HG03095 (cell line): ENCODE measurements at regions not wholly inside any gene's neighbourhood (a gene's known extent, or its start where the extent isn't known, plus 50 kb on each side); places are given as distances from the start of the nearest gene placed in this dataset.
"Not testable (repeated sequence)": the region's sequence is repeated elsewhere in the genome, so short reads cannot be mapped to it uniquely, and the experiment has no call there.

Experiments
- ATAC-seq: cut with Tn5 transposase; IDR thresholded peaks from one replicate; pipeline ENCODE4 v1.9.1; 2021; ENCODE audit warnings: moderate library complexity; ENCODE audit not compliant: unreplicated experiment

DNA sequence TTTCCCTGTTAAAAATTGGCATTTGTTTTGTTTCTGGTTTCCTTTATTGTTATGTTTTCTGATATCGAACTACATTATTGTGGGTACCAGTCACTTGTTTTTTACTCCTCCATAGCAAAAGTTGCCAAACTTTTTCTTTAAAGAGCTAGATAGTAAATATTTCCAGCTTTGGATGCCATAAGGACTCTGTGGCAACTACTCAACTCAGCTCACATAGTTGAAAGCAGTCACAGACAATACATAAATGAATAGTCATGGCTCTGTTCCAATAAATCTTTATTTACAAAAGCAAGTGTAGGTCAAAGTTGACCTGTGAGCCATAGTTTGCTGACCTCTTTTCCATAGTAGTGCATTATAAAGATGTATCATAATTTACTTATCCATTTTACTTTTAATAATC lies 305.0 kb downstream of the RASEF start:
- ATAC-seq: no peak

DNA sequence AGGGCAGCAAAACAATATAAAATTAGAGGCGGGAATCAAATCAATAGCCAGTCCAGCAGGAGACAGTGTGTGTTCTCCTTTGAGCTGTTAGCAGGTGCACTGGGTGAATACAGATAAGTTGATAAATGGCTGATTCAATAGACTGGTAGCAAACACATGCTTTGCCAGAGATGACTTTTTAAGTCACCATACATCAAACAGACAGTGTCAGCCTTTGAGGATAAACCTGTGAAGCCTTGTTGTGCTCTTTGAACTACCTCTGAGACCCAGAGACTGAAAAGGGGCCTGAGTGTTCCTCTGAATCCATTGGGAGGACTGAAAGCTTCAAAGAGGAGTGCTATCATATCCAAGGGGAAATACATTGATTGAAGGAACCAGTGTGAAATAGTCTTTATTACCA lies 301.9 kb downstream of the RASEF start:
- no peak for ATAC-seq

DNA sequence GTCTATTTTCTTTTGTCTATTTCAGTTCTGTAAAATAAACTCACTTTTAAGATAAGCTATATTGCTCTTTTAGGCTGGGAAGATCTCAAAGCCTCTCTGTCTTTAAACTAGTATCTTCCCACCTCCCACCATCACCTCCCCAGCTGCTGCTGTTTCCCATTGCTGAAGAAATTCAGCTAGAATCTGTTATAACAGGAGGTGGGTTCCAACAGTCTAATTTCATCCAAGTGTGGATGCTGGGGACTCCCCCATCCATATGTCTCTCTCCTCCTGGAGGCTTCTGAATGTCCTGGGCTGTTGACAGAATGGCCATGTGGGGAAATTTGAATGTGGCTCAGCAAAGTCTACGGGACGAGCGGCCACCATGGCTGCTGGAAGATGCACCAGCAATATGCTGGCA lies 301.0 kb downstream of the RASEF start:
- no peak for ATAC-seq

DNA sequence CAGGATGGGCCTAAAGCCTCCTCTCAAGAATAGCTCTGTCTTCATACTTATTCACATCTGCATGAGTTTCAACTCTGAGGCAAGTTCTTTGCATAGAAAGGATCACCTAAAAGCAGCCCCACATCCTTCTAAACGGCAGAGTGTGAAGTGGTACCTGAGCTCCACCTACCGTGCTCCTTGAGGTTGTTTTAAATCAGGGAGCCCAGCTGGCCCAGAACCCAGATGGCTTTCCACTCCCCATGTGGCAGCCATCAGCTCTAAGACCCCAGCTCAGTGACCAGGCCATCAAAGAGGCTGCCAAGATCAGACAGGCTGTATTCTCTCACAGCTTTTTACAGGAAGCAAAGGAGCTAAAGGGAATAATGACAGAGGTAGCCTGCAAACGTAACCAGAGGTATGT lies 299.3 kb downstream of the RASEF start:
- no peak for ATAC-seq

DNA sequence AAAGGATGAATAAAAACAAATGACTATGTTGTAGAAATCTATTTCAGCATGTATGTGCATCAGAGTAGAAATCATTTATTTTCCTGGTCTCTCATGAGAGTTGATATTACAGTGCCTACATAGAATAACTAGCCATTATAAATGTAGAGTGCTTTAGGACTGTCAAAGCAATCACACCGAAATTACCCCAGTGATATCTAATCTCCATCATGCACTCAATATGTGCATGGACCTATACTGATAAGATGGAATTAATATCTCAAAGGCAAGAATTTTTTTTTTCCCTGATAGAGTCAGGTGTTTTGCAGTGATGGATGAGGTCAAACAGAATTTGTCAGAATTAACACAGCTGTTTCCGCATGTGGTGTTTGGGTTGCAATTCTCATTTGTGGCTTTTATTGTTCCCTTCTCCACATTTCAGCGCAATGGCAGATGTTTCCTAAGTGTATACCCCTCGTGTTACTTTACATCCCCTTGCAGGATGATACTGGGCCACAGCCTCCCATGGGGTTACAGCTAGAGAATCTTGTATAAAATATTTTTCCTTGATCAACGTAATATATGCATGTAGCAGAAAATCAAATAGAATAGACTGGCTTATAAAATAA lies 298.8 kb downstream of the RASEF start:
- no peak for ATAC-seq

DNA sequence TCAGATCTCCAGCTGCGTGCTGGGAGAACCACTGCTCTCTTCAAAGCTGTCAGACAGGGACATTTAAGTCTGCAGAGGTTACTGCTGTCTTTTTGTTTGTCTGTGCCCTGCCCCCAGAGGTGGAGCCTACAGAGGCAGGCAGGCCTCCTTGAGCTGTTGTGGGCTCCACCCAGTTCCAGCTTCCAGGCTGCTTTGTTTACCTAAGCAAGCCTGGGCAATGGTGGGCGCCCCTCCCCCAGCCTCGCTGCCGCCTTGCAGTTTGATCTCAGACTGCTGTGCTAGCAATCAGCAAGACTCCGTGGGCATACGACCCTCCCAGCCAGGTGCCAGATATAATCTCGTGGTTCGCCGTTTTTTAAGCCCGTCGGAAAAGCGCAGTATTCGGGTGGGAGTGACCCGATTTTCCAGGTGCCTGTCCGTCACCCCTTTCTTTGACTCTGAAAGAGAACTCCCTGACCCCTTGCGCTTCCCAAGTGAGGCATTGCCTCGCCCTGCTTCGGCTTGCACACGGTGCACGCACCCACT lies 288.2 kb downstream of the RASEF start:
- ATAC-seq: not testable (repeated sequence)

DNA sequence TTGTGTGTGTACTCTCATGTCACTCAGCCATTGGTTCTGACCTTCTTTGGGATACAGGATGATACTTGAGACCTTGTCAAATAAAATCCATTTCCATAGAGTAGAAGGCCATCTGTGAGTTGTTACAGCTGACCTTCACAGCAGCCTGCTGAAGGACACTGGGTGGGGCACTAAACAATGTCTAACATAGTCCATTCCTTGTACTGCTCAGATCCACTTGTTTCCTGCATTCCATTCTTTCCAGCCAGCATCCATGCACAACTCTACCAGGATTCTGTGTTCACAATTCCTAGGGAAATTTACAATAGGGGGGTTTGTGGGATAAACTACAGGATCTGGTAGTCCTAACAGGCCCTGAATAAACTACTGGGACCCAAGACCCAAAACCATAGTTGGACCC lies 286.4 kb downstream of the RASEF start:
- no peak for ATAC-seq

DNA sequence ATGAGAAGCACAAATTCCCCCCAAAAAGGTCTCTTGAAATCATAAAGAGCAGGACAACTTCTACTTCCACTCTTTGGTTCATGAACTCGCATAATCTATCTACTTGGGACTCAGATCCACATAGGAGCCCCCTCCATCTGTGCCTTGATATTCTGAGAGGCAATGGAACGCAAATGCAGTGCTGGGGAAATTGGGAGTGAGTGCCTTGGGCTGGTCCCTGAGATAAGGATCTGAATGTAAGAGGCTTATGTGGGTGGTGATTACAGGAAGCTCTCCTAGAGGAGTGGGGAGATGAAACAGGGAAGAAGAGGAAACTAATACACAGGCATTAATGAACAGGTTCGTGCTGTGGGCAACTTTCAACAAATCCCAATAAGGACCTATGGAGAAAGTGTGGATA lies 285.6 kb downstream of the RASEF start:
- no peak for ATAC-seq

DNA sequence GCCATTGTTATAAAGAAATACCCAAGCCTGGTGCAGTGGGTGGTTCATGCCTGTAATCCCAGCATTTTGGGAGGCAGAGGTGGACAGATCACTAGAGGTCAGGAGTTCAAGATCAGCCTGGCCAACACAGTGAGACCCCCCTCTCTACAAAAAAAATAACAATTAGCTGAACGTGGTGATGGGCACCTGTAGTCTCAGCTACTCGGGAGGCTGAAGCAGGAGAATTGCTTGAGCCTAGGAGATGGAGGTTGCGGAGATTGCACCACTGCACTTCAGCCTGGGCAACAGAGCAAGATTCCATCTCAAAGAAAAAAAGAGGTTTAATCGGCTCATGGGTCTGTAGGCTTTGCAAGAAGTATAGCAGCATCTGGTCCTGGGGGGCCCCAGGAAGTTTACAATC lies 284.0 kb downstream of the RASEF start:
- not testable (repeated sequence) for ATAC-seq

DNA sequence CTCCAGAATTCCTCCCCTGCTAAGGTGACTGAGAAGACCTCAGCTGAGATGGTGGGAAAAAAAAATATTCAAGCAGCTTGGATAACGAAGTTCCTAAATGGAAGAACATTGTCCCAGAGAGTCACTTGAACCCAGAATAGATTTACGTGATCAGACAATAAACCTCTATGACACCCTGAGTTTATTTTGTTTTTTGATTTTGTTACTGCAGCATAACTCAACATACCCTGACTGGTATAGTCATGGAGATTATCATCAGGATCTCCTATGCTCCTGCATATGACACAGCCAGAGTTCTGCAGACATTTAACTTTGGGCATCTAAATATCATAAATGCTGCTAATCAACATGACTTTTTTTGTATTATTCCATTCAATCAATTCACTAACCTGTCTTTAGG lies 282.9 kb downstream of the RASEF start:
- ATAC-seq: no peak

DNA sequence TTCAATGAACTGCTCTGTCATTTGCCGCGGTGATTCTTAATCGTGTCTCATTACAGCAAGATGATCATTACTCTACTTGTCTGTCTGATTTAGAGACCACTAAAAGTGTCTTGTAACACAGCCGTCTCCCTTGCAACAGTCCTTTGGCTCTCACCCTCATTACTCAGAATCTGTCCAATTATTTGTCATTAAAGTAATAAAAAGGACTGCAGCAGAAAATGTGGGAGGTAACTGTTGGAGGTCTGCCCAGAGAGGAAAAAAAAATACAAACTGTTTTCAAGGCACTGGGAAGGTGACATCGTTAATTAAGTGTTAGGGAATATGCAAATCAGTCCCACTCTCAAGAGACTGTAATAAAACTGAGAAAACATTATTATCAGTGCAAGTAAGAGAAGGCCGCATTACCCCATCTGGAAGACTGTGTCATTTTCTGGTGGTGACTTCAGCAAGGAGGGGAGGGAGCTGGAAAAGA lies 281.0 kb downstream of the RASEF start:
- no peak for ATAC-seq

DNA sequence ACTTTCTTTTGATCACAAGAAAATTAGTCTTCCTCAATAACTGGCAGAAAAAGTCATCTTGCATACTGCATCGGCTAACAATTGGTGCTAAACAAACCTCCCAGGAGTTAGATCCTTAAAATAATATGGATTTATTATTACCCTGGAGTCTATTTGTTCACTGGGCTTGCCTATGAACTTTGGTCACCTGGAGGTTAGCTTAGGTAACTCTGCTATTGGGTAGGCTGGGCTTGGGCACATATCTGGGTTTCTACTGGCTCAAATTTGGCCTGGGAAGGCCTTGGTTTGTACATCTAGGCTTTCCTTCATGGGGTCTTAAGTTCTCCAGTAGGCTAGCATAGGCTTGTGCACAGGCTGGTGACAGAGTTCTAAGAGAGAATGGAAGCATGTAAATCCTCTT lies 279.9 kb downstream of the RASEF start:
- no peak for ATAC-seq

DNA sequence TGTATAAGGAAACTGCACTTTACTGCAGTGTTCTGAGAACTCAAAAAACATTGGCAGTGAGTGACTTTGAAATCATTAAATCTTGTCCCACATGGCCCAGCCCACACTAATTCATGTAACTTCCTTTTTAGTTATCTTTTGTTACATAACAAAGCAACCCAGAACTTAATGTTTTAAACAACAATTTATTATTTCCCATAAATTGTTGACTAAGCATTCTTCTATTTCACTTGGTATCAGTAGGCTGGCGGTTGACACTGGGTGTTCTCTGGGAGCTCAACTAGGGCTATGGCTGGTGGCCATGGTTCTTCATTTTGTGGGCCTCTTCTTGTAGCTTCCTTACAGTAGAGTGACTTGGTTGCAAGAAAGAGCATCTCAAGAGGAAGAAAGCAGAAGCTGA lies 278.4 kb downstream of the RASEF start:
- no peak for ATAC-seq

DNA sequence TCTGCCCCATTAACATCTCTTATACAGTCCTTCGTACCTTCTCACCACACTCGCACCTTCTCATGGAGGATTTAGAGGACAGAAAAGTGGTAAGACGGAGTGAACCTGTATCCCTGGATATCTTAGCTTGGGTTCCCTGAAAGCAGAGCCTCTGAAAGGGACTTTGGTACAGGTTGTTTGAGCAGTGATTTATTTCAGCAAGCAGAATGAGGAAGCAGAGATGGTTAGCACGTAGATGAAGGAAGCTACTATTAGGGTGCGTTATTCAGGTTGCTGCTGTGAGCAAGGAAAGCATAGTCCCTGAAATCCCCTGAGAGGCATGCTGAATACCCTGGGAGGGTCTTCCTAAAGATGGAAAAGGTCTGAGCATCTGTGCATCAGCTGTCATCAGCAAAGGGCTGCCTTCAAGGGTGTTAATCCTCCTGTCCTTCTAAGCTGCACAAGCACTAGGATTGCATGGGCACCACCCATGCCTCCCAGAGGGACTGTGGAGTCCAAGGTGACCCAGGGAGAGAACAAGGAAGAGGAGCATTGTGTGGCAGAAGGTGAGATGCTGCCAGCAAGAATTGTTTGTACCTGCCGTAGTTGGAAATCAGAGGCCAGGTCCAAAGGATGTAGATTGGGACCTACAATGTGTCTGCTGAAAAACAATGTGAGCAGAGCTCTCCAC lies 273.7 kb downstream of the RASEF start:
- ATAC-seq: no peak

DNA sequence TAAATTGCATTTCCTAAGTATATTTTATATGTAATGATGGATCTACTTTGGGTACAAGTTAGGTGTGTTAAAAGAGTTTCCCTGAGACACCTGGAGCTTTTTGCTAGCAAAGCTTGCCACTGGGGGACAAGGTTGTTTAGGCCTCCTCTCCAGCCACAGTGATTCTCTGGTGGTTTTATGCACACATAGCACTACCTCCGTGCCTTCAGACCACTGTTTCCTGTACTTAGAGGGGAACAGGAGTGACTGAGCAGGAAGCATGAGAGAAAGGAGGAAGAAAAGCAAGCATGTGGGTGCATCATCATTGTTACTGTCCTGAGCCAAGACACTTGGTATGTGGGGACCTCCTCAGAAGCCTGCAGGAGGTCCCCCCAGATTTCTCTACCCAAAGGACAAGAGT lies 272.1 kb downstream of the RASEF start:
- ATAC-seq: no peak

DNA sequence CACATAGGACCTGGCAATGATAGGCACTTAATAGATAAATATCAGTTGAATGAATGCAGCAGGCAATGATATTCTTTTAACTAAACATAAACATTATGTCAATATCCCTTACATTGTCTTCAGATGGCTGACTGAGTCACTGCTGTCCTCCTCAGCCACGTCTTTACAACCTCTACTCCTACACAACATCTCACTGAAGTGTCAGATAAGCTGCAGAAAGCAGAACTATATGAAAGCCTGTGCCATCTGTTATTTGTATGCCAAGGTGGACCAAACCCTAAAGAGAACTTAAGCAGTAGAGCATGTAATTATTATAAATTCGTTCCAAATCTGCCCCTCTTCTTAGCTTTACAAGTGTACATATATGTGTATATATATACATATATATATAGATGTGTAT lies 271.2 kb downstream of the RASEF start:
- ATAC-seq: no peak

DNA sequence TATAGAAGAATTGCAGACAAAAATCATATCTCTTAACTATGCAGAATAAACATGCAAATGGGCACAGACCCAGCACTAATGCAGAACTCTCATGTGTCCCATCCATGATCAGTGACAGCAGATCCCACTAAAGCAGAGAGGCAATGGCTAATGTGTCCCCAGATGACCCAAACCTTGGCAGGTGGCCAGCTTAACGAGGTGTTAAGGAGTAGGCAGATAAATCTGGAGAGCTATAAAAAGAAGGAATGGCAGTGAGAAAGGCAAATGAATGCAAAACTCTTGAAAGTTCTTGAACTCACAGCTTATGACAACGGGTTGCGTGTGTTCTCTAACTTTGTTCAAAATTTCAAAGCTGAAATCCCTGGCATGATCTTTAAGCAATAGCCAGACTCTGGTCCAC lies 265.4 kb downstream of the RASEF start:
- no peak for ATAC-seq

DNA sequence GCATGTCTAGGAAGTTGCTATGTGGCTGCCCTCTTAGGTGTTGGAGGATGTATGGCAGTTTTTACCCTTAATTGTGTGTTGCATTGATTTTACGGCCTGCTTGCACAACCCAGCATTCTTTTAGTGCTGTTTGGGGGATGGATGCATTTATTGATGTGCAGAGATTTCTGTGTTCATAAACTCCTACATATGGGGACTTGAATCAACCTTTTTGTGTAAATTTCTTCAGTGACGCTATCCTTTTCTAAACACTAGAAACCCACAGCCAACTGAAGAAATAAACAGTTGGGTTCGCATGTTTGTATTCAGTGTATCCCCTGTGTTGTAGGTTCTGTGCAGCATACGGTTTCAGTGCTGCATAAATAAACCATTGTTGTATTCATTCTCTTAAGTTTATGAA lies 263.7 kb downstream of the RASEF start:
- ATAC-seq: no peak

DNA sequence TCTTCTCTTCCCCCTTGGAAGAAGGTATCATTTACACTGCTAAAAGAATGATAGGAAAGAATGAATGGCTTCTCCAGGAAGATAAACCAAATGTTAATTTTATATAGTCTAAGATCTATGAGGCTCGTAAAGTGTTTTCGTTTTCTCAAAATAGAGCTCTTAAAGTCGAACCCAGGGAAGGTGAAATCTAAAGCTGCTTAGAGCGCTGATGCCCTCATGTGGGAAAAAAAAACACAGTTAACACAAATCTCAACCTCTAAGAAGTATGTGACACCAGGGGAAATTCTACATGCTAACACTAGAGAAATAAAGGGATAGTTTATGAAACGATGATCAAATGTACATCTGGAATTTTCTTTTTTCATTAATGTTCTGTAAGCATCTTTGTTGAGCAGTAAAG lies 257.9 kb downstream of the RASEF start:
- ATAC-seq: no peak

DNA sequence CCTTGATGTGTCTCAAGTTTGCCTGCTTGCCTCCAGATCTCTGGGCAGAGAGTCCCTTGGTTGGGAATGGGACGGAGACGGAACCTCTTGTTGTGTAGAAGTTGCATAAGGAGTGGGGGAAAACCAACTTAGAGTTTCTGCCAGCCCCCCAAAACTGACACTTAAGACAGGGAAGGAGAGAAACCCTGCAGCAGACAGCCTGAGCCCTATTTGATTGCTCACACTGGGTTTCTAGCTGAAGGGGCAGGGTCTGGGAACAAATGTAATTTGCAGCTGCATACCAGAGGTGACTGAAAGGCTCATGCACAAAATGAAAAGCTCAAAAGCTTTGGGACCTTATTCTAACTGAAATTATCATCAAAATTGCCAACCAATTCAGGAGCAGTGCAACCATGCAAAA lies 254.5 kb downstream of the RASEF start:
- ATAC-seq: no peak

DNA sequence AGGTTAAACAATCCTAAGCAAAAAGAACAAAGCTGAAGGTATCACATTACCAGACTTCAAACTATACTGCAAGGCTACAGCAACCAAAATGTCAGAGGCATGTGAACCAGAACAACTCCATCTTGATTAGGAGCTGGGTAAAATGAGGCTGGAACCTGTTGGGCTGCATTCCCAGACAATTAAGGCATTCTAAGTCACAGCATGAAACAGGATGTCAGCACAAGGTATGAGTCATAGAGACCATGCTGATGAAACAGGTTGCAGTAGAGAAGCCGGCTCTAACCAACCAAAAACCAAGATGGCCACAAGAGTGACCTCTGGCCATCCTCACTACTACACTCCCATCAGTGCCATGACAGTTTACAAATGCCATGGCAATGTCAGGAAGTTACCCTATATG lies 252.0 kb downstream of the RASEF start:
- ATAC-seq: no peak

DNA sequence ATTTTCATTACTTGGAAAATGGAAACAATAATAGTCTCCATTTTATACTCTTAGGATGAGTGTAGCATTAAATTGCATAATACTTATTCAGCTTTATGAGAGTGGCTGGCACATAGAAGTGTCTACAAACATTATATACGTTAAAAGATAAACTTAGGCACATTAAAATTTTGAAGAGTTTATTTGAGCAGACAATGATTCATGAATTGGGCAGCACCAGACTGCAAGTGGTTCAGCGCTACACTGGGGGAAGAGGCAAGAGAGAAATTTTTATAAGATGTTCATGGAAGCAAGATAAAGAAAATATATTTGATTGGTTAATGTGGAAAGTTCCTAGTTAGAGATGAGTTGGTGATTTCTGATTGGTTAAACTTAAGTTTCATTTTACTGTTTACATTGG lies 243.7 kb downstream of the RASEF start:
- no peak for ATAC-seq

DNA sequence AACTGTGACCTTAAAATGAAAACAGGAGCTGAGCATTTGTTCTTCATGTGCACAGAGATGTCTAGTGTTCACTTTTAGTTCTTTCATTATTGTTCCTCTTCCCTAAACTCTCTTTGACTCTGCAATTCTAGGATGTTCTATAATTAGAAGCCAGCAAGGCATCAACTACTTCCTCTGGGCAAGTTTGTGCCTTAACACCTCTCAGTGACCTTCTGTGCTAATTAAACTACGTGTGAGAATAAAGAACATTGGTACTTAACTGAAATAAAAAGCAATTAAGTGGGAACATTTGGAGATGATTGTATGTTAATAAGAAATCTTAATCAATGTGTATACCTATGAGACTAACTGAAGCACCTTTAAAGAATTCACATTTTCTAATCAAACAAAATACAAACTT lies 242.8 kb downstream of the RASEF start:
- no peak for ATAC-seq
